ENCODE measurements at regions not wholly inside any gene's neighbourhood (a gene's known extent, or its start where the extent isn't known, plus 50 kb on each side); places are given as distances from the start of the nearest gene placed in this dataset.

DNA sequence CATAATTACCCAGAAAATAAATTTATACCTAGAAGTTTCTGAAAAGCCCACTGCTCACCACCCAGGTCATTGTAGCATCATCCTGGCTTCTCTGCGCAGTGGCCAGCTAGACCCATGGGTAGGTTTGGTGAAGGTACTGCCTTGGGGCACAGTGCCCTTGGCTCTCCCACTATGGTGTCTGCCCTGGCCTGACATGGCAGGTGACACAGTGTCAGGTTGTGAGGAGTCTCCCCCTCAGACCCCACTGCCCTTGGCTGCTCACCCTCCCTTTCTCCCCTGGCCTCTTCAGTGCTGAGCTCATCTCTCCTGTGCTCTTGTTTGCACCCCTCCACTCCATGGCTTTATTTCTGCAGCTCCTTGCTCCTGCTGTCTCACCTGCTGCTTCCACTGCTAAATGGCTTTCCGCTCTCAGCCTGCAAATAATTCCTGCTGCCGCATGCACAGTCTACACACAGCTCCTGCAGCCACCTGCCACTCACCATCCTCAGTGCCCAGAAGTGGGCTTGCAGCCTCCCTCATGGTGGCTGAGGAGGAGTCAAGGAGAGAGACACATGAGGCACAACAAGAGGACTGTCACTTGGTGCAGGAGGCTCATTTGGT, 313.4 kb upstream of the MOCS1 start:
- DNase-seq (ENCODE audit: low spot score) (no peak), ATAC-seq (ENCODE audit: low FRiP score) (peak; percentile 37)
- TF ChIP-seq, protein P1, sequence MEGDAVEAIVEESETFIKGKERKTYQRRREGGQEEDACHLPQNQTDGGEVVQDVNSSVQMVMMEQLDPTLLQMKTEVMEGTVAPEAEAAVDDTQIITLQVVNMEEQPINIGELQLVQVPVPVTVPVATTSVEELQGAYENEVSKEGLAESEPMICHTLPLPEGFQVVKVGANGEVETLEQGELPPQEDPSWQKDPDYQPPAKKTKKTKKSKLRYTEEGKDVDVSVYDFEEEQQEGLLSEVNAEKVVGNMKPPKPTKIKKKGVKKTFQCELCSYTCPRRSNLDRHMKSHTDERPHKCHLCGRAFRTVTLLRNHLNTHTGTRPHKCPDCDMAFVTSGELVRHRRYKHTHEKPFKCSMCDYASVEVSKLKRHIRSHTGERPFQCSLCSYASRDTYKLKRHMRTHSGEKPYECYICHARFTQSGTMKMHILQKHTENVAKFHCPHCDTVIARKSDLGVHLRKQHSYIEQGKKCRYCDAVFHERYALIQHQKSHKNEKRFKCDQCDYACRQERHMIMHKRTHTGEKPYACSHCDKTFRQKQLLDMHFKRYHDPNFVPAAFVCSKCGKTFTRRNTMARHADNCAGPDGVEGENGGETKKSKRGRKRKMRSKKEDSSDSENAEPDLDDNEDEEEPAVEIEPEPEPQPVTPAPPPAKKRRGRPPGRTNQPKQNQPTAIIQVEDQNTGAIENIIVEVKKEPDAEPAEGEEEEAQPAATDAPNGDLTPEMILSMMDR (IDR thresholded peaks at IDR 0.05), result no peak

DNA sequence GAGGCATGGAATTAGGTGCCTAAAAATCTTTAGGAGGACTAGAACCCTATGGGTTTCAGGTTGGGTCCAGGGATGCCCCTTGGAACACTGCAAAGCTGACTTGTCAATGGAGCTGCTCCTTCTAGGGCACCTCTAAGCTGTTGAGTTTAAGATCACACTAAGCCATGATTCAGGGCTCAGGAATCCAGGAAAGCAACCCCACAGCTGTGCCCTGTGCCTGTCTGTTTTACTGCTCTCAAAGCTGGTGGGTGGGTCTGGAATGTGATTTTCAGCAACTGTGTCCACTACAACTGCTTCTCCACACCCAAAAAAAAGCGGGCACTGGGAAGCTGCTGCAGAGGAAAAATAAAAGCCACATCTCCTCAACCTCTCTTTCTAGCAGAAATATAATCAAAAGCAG, 310.4 kb upstream of the MOCS1 start:
- no peak for ATAC-seq (ENCODE audit: low FRiP score)
- DNase-seq (ENCODE audit: low spot score), result no peak
- TF ChIP-seq, protein P1 (IDR thresholded peaks at IDR 0.05), result no peak

- TF ChIP-seq, protein P1 (IDR thresholded peaks at IDR 0.05), result no peak
- DNase-seq (ENCODE audit: low spot score) (no peak), ATAC-seq (ENCODE audit: low FRiP score) (no peak)
Measured at GRCh38 chr6:40232698-40233097, 298.4 kb upstream of the MOCS1 start.

- DNase-seq (ENCODE audit: low spot score), result no peak
- ATAC-seq (ENCODE audit: low FRiP score), result no peak
- TF ChIP-seq, protein P1 (IDR thresholded peaks at IDR 0.05), result no peak
Measured at GRCh38 chr6:40227735-40228134, 293.5 kb upstream of the MOCS1 start.

DNA sequence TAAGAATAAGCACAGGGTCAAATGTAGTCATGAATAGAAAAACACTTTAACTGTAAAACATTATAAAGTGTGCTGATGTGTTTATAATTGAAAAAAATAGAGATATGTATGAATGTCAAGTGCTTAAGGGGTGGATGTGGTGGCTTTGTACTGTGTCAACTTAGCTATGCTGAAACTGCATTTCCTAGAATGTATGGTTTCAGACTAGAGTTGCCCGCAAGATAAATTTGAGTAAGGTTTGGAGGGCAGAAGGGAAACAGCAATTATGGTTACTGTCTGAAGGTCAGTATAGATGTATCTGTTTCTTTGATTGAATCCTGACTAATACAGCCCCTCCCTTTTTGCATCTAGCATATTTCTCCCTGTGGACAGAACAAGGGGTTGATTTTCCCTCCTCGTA, 288.1 kb upstream of the MOCS1 start:
- no peak for DNase-seq (ENCODE audit: low spot score)
- TF ChIP-seq, protein P1 (IDR thresholded peaks at IDR 0.05), result no peak
- no peak for ATAC-seq (ENCODE audit: low FRiP score)

DNA sequence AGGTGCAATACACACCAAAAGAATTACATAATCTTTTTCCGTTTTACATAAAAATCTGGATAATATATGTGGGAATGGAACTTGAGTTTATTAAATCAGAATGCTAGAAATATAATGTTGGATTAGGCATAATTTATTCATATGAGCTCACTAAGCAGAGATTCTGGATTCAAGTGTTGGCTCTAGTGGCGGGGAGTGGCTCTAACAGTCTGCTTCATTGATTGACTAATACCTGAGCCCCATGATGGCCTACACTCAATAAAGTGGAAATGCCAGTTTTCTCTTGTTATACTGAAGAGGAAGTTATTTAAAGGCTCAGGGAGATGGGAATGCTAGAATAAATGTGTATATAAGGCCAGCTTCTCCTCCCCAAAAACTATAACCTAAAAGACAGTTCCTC, 285.5 kb upstream of the MOCS1 start:
- ATAC-seq (ENCODE audit: low FRiP score) (no peak), DNase-seq (ENCODE audit: low spot score) (no peak)
- TF ChIP-seq, protein P1 (IDR thresholded peaks at IDR 0.05), result no peak

- ATAC-seq (ENCODE audit: low FRiP score), result no peak
- TF ChIP-seq, protein P1 (IDR thresholded peaks at IDR 0.05), result no peak
Measured at GRCh38 chr6:40210628-40211056, 276.4 kb upstream of the MOCS1 start.

More at GRCh38 chr6:40210628-40211056, 276.4 kb upstream of the MOCS1 start:
- no peak for DNase-seq (ENCODE audit: low spot score)
